ENCODE measurements at regions not wholly inside any gene's neighbourhood (a gene's known extent, or its start where the extent isn't known, plus 50 kb on each side); places are given as distances from the start of the nearest gene placed in this dataset.

- TF ChIP-seq, protein P1, sequence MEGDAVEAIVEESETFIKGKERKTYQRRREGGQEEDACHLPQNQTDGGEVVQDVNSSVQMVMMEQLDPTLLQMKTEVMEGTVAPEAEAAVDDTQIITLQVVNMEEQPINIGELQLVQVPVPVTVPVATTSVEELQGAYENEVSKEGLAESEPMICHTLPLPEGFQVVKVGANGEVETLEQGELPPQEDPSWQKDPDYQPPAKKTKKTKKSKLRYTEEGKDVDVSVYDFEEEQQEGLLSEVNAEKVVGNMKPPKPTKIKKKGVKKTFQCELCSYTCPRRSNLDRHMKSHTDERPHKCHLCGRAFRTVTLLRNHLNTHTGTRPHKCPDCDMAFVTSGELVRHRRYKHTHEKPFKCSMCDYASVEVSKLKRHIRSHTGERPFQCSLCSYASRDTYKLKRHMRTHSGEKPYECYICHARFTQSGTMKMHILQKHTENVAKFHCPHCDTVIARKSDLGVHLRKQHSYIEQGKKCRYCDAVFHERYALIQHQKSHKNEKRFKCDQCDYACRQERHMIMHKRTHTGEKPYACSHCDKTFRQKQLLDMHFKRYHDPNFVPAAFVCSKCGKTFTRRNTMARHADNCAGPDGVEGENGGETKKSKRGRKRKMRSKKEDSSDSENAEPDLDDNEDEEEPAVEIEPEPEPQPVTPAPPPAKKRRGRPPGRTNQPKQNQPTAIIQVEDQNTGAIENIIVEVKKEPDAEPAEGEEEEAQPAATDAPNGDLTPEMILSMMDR (IDR thresholded peaks at IDR 0.05; ENCODE audit: borderline replicate concordance, extremely low read depth, low read length, poor library complexity, severe bottlenecking): no peak
- no peak for TF ChIP-seq EZH2 (IDR thresholded peaks at IDR 0.05; ENCODE audit: borderline replicate concordance, low read depth, low read length, severe bottlenecking)
Measured at GRCh38 chr2:12054956-12055618, 308.7 kb downstream of the LPIN1 start.
